Lower leg skin (tissue), 4 donors: ENCODE measurements at regions not wholly inside any gene's neighbourhood (a gene's known extent, or its start where the extent isn't known, plus 50 kb on each side); places are given as distances from the start of the nearest gene placed in this dataset.

ENCODE experiments used
- DNase-seq, 2 donors: peaks; one replicate each; pipeline ENCODE4 v3.0.0-alpha.2; 2019; ENCODE audit warnings: low spot score in 2 of 2
- H3K4me3 ChIP-seq: fragments of 200-600 bp; sonication (generic); 2 replicates; pipeline ENCODE4 v1.5.1; 2017; ENCODE audit warnings: mild to moderate bottlenecking, low read depth; ENCODE audit not compliant: poor library complexity, severe bottlenecking
- POLR2A ChIP-seq, 2 donors: fragments of 450-650 bp; IDR thresholded peaks; one replicate each; pipeline ENCODE4 v1.6.1; 2016 to 2017; ENCODE audit warnings: antibody characterized with exemption in 2 of 2, mild to moderate bottlenecking in 1 of 2, moderate library complexity in 1 of 2
- WGBS, 2 donors: methylation state at CpG; one replicate each; pipeline ENCODE4 v1.1.5; 2018; 5-methylcytosine and 5-hydroxymethylcytosine counted together
- intact Hi-C: fragments of 100-400 bp; cut with DNase I; formaldehyde crosslinking; loops from one replicate; pipeline ENCODE4 v1.15.0; 2023; ENCODE audit warnings: low total_unique reads
- TF ChIP-seq, protein P1 (sequence below), 3 donors: fragments of 450-650 bp; IDR thresholded peaks; one replicate each; pipeline ENCODE4 v1.5.1; 2016; ENCODE audit warnings: antibody characterized with exemption in 3 of 3, mild to moderate bottlenecking in 3 of 3, moderate library complexity in 2 of 3

GRCh38 chr10:78907551-78908211, 161.1 kb upstream of the ZMIZ1 start:
- TF ChIP-seq, protein P1, sequence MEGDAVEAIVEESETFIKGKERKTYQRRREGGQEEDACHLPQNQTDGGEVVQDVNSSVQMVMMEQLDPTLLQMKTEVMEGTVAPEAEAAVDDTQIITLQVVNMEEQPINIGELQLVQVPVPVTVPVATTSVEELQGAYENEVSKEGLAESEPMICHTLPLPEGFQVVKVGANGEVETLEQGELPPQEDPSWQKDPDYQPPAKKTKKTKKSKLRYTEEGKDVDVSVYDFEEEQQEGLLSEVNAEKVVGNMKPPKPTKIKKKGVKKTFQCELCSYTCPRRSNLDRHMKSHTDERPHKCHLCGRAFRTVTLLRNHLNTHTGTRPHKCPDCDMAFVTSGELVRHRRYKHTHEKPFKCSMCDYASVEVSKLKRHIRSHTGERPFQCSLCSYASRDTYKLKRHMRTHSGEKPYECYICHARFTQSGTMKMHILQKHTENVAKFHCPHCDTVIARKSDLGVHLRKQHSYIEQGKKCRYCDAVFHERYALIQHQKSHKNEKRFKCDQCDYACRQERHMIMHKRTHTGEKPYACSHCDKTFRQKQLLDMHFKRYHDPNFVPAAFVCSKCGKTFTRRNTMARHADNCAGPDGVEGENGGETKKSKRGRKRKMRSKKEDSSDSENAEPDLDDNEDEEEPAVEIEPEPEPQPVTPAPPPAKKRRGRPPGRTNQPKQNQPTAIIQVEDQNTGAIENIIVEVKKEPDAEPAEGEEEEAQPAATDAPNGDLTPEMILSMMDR (IDR thresholded peaks at IDR 0.05) = no peak
- no peak for TF ChIP-seq POLR2A (IDR thresholded peaks at IDR 0.05)
- 93 to 96% methylated on average over 9 to 11 of the region's 11 CpGs for WGBS, 2 donors
- intact Hi-C loops = no loop called here
- no peak overlapping the region for H3K4me3 ChIP-seq
- DNase-seq = peak in 1 of 2 donors; percentile 74

DNA sequence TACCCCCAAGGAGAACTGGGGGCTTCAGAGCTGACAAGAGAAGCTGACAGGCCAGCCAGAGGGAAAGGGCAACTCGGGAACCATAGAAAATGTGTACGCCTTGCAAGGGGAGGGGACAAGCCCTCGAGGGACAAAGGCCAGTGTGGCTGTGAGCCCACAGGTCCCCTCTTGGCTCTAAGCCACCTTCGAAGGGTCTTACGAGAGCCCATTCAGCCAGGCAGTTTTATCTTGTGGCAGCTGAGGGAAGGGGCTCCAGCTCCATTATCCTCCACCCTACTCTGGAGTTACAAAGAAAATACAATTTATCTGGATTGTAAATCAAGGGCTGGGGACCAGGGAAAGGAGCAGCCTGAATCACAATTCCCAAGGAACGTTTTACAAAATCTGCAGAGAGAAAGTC, 159.5 kb upstream of the ZMIZ1 start:
- 63 to 70% methylated on average over 6 of the region's 6 CpGs for WGBS, 2 donors
- TF ChIP-seq, protein P1 (IDR thresholded peaks at IDR 0.05) = no peak
- no peak for TF ChIP-seq POLR2A (IDR thresholded peaks at IDR 0.05)
- intact Hi-C loops = no loop called here
- H3K4me3 ChIP-seq = no peak overlapping the region
- DNase-seq = peak in 1 of 2 donors; percentile 7

DNA sequence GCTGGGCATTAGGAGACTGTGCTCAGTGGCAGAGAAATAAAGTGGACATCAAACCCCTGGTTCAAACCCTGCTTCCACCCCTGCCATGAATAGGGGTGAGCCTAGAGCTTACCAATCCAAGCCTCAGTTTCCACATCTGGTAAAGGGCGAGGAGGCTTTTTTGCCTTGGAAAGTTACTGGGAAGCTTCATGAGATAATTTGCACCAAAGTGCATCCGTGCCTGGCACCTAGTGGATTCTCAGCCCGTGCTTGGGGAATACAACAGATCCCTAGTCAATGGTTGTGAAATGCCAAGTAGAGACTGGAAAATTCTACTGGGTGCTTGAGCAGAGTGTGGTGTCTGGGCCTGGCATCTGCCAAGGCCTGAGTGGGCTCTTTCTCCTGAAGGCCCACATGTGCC, 158.7 kb upstream of the ZMIZ1 start:
- no peak for TF ChIP-seq POLR2A (IDR thresholded peaks at IDR 0.05)
- TF ChIP-seq, protein P1 (IDR thresholded peaks at IDR 0.05) = no peak
- WGBS, 2 donors = 96 to 97% methylated on average over 3 of the region's 3 CpGs
- intact Hi-C loops = no loop called here
- H3K4me3 ChIP-seq = no peak overlapping the region
- peak in 1 of 2 donors; percentile 53 for DNase-seq

- no peak overlapping the region for H3K4me3 ChIP-seq
- intact Hi-C loops = no loop called here
- peak in 1 of 2 donors; percentile 72 for DNase-seq
- TF ChIP-seq, protein P1 (IDR thresholded peaks at IDR 0.05) = no peak
- no peak for TF ChIP-seq POLR2A (IDR thresholded peaks at IDR 0.05)
- WGBS, 2 donors = 82 to 96% methylated on average over 2 of the region's 2 CpGs
Observed at GRCh38 chr10:78910476-78910875, 158.3 kb upstream of the ZMIZ1 start.

DNA sequence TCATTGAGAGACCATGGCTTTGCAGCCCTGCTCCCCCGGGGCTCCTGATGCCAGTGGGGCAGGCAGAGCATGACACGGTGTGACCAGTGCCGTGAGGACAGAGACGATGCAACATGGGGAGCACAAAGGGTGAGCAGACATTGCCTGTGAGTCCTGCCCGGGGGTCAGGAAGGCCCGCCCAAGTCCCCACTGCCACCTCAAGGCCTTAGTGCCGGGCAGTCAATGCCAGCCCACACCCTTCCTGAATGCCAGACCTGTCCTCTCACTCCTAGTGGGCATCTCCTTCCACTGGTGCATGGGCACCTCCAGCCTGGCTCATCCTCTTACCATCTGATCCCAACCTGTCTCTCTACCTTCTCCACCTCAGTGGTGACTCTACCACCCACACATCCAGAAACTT, 157.9 kb upstream of the ZMIZ1 start:
- 95 to 98% methylated on average over 7 of the region's 7 CpGs for WGBS, 2 donors
- H3K4me3 ChIP-seq = no peak overlapping the region
- DNase-seq = no peak
- intact Hi-C loops = no loop called here
- no peak for TF ChIP-seq POLR2A (IDR thresholded peaks at IDR 0.05)
- TF ChIP-seq, protein P1 (IDR thresholded peaks at IDR 0.05) = no peak
